ENCODE measurements at regions not wholly inside any gene's neighbourhood (a gene's known extent, or its start where the extent isn't known, plus 50 kb on each side); places are given as distances from the start of the nearest gene placed in this dataset.

- no peak for DNase-seq
- H3K9me3 ChIP-seq (replicated peaks; ENCODE audit: control insufficient read depth, low read depth, low read length) = peaks cover 7% of the 10 kb centered on the region
- no peaks in the 10 kb centered on the region for H3K4me1 ChIP-seq (ENCODE audit: control insufficient read depth, insufficient read depth, low read length)
- WGBS (ENCODE audit: insufficient coverage) = 86% methylated on average over 4 of the region's 5 CpGs
- no peaks in the 10 kb centered on the region for H3K36me3 ChIP-seq (ENCODE audit: control insufficient read depth, insufficient read depth, low read length)
- no peak overlapping the region for H3K27ac ChIP-seq (ENCODE audit: low read length)
- peaks cover 65% of the 10 kb centered on the region for H3K27me3 ChIP-seq (ENCODE audit: control insufficient read depth, insufficient read depth, low read length)
- H3K4me3 ChIP-seq (ENCODE audit: low read length) = no peak overlapping the region
These were observed 154.8 kb upstream of the FOXF1 start for GRCh38 chr16:86355531-86355930.

- H3K27ac ChIP-seq (ENCODE audit: low read length) = no peak overlapping the region
- no peak for DNase-seq
- no peak overlapping the region for H3K4me3 ChIP-seq (ENCODE audit: low read length)
- 92% methylated on average over 3 of the region's 3 CpGs for WGBS (ENCODE audit: insufficient coverage)
- no peaks in the 10 kb centered on the region for H3K4me1 ChIP-seq (ENCODE audit: control insufficient read depth, insufficient read depth, low read length)
- peaks cover 7% of the 10 kb centered on the region for H3K9me3 ChIP-seq (replicated peaks; ENCODE audit: control insufficient read depth, low read depth, low read length)
- peaks cover 66% of the 10 kb centered on the region for H3K27me3 ChIP-seq (ENCODE audit: control insufficient read depth, insufficient read depth, low read length)
- no peaks in the 10 kb centered on the region for H3K36me3 ChIP-seq (ENCODE audit: control insufficient read depth, insufficient read depth, low read length)
These were observed 154.4 kb upstream of the FOXF1 start for GRCh38 chr16:86355951-86356350.

GRCh38 chr16:86356804-86357203 lies 153.5 kb upstream of the FOXF1 start:
- no peak for DNase-seq
- H3K4me3 ChIP-seq (ENCODE audit: low read length) = no peak overlapping the region
- WGBS (ENCODE audit: insufficient coverage) = 25% methylated on average over 5 of the region's 7 CpGs
- peaks cover 62% of the 10 kb centered on the region for H3K27me3 ChIP-seq (ENCODE audit: control insufficient read depth, insufficient read depth, low read length)
- H3K4me1 ChIP-seq (ENCODE audit: control insufficient read depth, insufficient read depth, low read length) = no peaks in the 10 kb centered on the region
- H3K9me3 ChIP-seq (replicated peaks; ENCODE audit: control insufficient read depth, low read depth, low read length) = peaks cover 7% of the 10 kb centered on the region
- H3K27ac ChIP-seq (ENCODE audit: low read length) = no peak overlapping the region
- no peaks in the 10 kb centered on the region for H3K36me3 ChIP-seq (ENCODE audit: control insufficient read depth, insufficient read depth, low read length)

GRCh38 chr16:86357303-86357702 lies 153.0 kb upstream of the FOXF1 start:
- WGBS (ENCODE audit: insufficient coverage) = 88% methylated on average over 4 of the region's 6 CpGs

GRCh38 chr16:86357950-86358349 lies 152.4 kb upstream of the FOXF1 start:
- Histone ChIP-seq H3K27ac (ENCODE audit: low read length) (no peak overlapping the region), H3K36me3 (ENCODE audit: control insufficient read depth, insufficient read depth, low read length) (no peaks in the 10 kb centered on the region), H3K9me3 (replicated peaks; ENCODE audit: control insufficient read depth, low read depth, low read length) (peaks cover 7% of the 10 kb centered on the region), H3K27me3 (ENCODE audit: control insufficient read depth, insufficient read depth, low read length) (peaks cover 64% of the 10 kb centered on the region), H3K4me1 (ENCODE audit: control insufficient read depth, insufficient read depth, low read length) (no peaks in the 10 kb centered on the region), H3K4me3 (ENCODE audit: low read length) (no peak overlapping the region)
- DNase-seq = no peak
- 33% methylated on average over 1 of the region's 8 CpGs for WGBS (ENCODE audit: insufficient coverage)

More at GRCh38 chr16:86357303-86357702, 153.0 kb upstream of the FOXF1 start:
- Histone ChIP-seq H3K27me3 (ENCODE audit: control insufficient read depth, insufficient read depth, low read length) (peaks cover 59% of the 10 kb centered on the region), H3K36me3 (ENCODE audit: control insufficient read depth, insufficient read depth, low read length) (no peaks in the 10 kb centered on the region), H3K4me1 (ENCODE audit: control insufficient read depth, insufficient read depth, low read length) (no peaks in the 10 kb centered on the region), H3K27ac (ENCODE audit: low read length) (no peak overlapping the region), H3K4me3 (ENCODE audit: low read length) (no peak overlapping the region), H3K9me3 (replicated peaks; ENCODE audit: control insufficient read depth, low read depth, low read length) (peaks cover 7% of the 10 kb centered on the region)
- DNase-seq = no peak

DNA sequence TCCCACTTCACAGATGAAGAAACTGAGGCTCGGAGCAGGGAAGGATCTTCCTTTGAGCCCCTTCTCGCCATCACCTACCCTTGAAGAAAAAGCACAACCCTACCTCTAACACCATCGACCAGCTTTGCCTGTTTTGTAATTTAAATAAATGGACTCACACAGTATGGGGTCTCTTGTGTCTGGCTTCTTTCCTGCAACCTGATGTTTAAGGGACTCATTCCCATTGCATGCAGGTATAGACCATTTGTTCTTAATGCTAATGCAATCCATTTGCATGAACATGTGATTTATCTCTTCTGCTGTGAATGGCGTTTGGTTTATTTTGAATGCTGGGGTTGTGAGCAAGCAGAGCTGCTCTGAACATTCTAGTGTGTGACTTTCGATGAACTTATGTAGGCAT lies 150.8 kb upstream of the FOXF1 start:
- Histone ChIP-seq H3K27me3 (ENCODE audit: control insufficient read depth, insufficient read depth, low read length) (peaks cover 69% of the 10 kb centered on the region), H3K4me1 (ENCODE audit: control insufficient read depth, insufficient read depth, low read length) (no peaks in the 10 kb centered on the region), H3K9me3 (replicated peaks; ENCODE audit: control insufficient read depth, low read depth, low read length) (peaks cover 7% of the 10 kb centered on the region), H3K27ac (ENCODE audit: low read length) (no peak overlapping the region), H3K4me3 (ENCODE audit: low read length) (no peak overlapping the region), H3K36me3 (ENCODE audit: control insufficient read depth, insufficient read depth, low read length) (no peaks in the 10 kb centered on the region)
- WGBS (ENCODE audit: insufficient coverage) = 60% methylated on average over 3 of the region's 5 CpGs
- no peak for DNase-seq

- Histone ChIP-seq H3K36me3 (ENCODE audit: control insufficient read depth, insufficient read depth, low read length) (no peaks in the 10 kb centered on the region), H3K4me3 (ENCODE audit: low read length) (no peak overlapping the region), H3K27ac (ENCODE audit: low read length) (no peak overlapping the region), H3K4me1 (ENCODE audit: control insufficient read depth, insufficient read depth, low read length) (no peaks in the 10 kb centered on the region), H3K9me3 (replicated peaks; ENCODE audit: control insufficient read depth, low read depth, low read length) (no peaks in the 10 kb centered on the region), H3K27me3 (ENCODE audit: control insufficient read depth, insufficient read depth, low read length) (peaks cover 61% of the 10 kb centered on the region)
- DNase-seq = no peak
- WGBS (ENCODE audit: insufficient coverage) = 100% methylated on average over 1 of the region's 9 CpGs
These were observed 148.0 kb upstream of the FOXF1 start for GRCh38 chr16:86362155-86362849.

DNA sequence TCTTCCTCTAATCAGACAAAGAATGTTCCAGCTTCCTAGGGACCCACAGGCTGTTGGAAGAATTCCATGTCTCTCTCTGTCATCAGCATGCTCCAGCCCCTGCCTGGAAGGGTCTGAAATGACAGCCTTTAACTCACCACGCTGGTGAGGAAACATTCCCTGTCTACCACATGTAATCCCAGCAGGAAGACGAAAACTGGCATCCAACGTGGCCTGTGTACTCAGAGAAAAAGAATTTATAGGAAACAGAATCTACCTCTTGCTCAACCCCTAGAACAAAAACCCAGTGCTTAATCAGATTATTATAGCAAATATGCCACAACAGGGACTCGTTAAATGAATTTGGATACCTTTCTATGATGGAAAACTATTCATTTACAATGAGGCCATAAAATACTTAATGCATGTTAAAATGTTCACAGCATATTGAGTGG lies 147.3 kb upstream of the FOXF1 start:
- Histone ChIP-seq H3K4me3 (ENCODE audit: low read length) (no peak overlapping the region), H3K9me3 (replicated peaks; ENCODE audit: control insufficient read depth, low read depth, low read length) (no peaks in the 10 kb centered on the region), H3K27me3 (ENCODE audit: control insufficient read depth, insufficient read depth, low read length) (peaks cover 65% of the 10 kb centered on the region), H3K36me3 (ENCODE audit: control insufficient read depth, insufficient read depth, low read length) (no peaks in the 10 kb centered on the region), H3K4me1 (ENCODE audit: control insufficient read depth, insufficient read depth, low read length) (peaks cover 3% of the 10 kb centered on the region), H3K27ac (ENCODE audit: low read length) (no peak overlapping the region)
- no peak for DNase-seq
- WGBS (ENCODE audit: insufficient coverage) = no CpG with 5 or more reads among the region's 4 CpGs

DNA sequence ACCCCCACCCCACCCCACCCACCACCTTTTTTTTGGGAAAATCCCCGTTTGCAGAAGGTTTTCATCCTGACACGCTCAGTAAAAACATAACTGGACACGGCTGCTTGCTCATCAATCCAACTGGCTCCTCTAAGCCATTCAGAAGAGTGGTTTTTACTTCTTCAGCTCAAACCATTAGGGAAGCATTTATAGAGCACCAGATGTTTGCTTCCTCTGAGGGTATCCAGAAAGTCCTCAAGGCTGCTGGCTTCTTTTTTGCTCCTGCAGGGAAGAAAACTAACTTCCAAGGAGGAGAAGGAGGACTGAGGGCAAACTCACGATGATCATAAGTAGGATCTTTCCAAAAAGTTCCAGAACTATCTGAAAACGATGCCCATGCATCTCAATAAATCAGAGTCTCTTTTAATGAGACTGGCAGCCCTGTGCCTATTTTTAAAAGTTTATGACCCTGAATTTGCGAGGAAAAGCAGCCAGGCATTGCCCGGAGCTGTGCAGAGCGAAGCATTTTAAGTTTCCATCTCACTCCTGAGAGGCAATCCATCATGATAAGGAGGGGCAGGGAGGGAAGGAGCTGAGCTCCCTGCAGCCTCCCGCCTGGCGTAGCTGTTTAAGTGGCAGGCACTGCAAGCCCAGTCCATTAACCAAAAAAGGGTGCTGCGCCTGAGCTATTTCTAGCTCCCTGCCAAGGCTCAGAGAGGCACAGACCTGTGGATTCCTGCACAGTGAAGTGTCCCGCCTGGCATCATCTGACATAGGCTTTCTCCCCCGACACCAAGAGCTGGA lies 146.3 kb upstream of the FOXF1 start:
- Histone ChIP-seq H3K27ac (ENCODE audit: low read length) (no peak overlapping the region), H3K27me3 (ENCODE audit: control insufficient read depth, insufficient read depth, low read length) (peaks cover 66% of the 10 kb centered on the region), H3K36me3 (ENCODE audit: control insufficient read depth, insufficient read depth, low read length) (no peaks in the 10 kb centered on the region), H3K4me1 (ENCODE audit: control insufficient read depth, insufficient read depth, low read length) (peaks cover 3% of the 10 kb centered on the region), H3K9me3 (replicated peaks; ENCODE audit: control insufficient read depth, low read depth, low read length) (no peaks in the 10 kb centered on the region), H3K4me3 (ENCODE audit: low read length) (no peak overlapping the region)
- no peak for DNase-seq
- 46% methylated on average over 12 of the region's 13 CpGs for WGBS (ENCODE audit: insufficient coverage)

- Histone ChIP-seq H3K9me3 (replicated peaks; ENCODE audit: control insufficient read depth, low read depth, low read length) (no peaks in the 10 kb centered on the region), H3K36me3 (ENCODE audit: control insufficient read depth, insufficient read depth, low read length) (no peaks in the 10 kb centered on the region), H3K27me3 (ENCODE audit: control insufficient read depth, insufficient read depth, low read length) (peaks cover 59% of the 10 kb centered on the region), H3K4me1 (ENCODE audit: control insufficient read depth, insufficient read depth, low read length) (peaks cover 3% of the 10 kb centered on the region), H3K27ac (ENCODE audit: low read length) (no peak overlapping the region), H3K4me3 (ENCODE audit: low read length) (no peak overlapping the region)
- no peak for DNase-seq
- 77% methylated on average over 11 of the region's 13 CpGs for WGBS (ENCODE audit: insufficient coverage)
These were observed 145.5 kb upstream of the FOXF1 start for GRCh38 chr16:86364653-86365380.

All from muscle of leg (tissue), 3 donors.